Sigmoid colon (tissue), 6 donors: ENCODE measurements at regions not wholly inside any gene's neighbourhood (a gene's known extent, or its start where the extent isn't known, plus 50 kb on each side); places are given as distances from the start of the nearest gene placed in this dataset.

Experiments used
- DNase-seq: peaks from one replicate; pipeline ENCODE4 v3.0.0-alpha.2; 2019
- H3K27ac ChIP-seq, 4 donors: fragments of 200-600 bp; sonication (generic); one replicate each; pipeline ENCODE4 v1.5.1; 2016 to 2019; ENCODE audit warnings: mild to moderate bottlenecking in 1 of 4
- H3K27me3 ChIP-seq, 3 donors: fragments of 200-600 bp; sonication (generic); one replicate each; pipeline ENCODE4 v1.5.1; 2019; ENCODE audit warnings: mild to moderate bottlenecking in 1 of 3
- H3K36me3 ChIP-seq, 4 donors: fragments of 200-600 bp; sonication (generic); one replicate each; pipeline ENCODE4 v1.5.1; 2016 to 2019
- H3K4me1 ChIP-seq, 4 donors: fragments of 200-600 bp; sonication (generic); one replicate each; pipeline ENCODE4 v1.5.1; 2017 to 2019
- H3K4me3 ChIP-seq, 4 donors: fragments of 200-600 bp; sonication (generic); one replicate each; pipeline ENCODE4 v1.5.1; 2017 to 2019; ENCODE audit warnings: mild to moderate bottlenecking in 2 of 4, moderate library complexity in 1 of 4
- H3K9me3 ChIP-seq, 4 donors: fragments of 200-600 bp in 3 of 4; sonication (generic) in 3 of 4; one replicate each; pipeline versions ENCODE4 v1.5.1 to v1.6.1; 2013 to 2019
- CTCF ChIP-seq, 4 experiments: fragments of 450-650 bp in 3 of 4; fragments of 200-600 bp in 1 of 4; IDR thresholded peaks; one replicate each; pipeline ENCODE4 v1.5.1; 2016 to 2019; ENCODE audit warnings: antibody characterized with exemption in 4 of 4, mild to moderate bottlenecking in 3 of 4, moderate library complexity in 2 of 4
- EP300 ChIP-seq, 4 donors: sonication (generic); formaldehyde crosslinking; IDR thresholded peaks; one replicate each; pipeline ENCODE4 v1.6.1; 2017; ENCODE audit warnings: antibody characterized with exemption in 4 of 4
- POLR2A ChIP-seq, 2 donors: fragments of 450-650 bp; IDR thresholded peaks; one replicate each; pipeline ENCODE4 v1.6.1; 2016; ENCODE audit warnings: antibody characterized with exemption in 2 of 2, mild to moderate bottlenecking in 2 of 2, moderate library complexity in 2 of 2
- POLR2AphosphoS5 ChIP-seq, 4 donors: sonication (generic); formaldehyde crosslinking; IDR thresholded peaks; one replicate each; pipeline ENCODE4 v1.6.1; 2017; ENCODE audit warnings: antibody characterized with exemption in 4 of 4
- WGBS, 2 donors: extraction: QIAGEN DNeasy Blood & Tissue Kit; methylation state at CpG; one replicate each; pipeline ENCODE4 v1.1.7; 2013; 5-methylcytosine and 5-hydroxymethylcytosine counted together
- intact Hi-C: fragments of 100-400 bp; cut with DNase I; formaldehyde crosslinking; loops from one replicate; pipeline ENCODE4 v1.15.1; 2023
- donor health status: healthy with polysubstance abuse.
- donor health status: healthy.

- TF ChIP-seq CTCF (IDR thresholded peaks at IDR 0.05) (no peak), POLR2A (IDR thresholded peaks at IDR 0.05) (no peak), EP300 (IDR thresholded peaks at IDR 0.05) (no peak), POLR2AphosphoS5 (IDR thresholded peaks at IDR 0.05) (no peak)
- DNase-seq, result no peak
- no peaks in the 10 kb centered on the region for H3K27me3 ChIP-seq
- peaks cover 0 to 3% (median 0%) of the 10 kb centered on the region in 4 donors for H3K36me3 ChIP-seq
- no peaks in the 10 kb centered on the region for H3K9me3 ChIP-seq
- intact Hi-C loops, result no loop called here
- H3K27ac ChIP-seq, result no peak overlapping the region
- WGBS, 2 donors, result 61 to 67% methylated on average over 6 of the region's 6 CpGs
- no peaks in the 10 kb centered on the region for H3K4me1 ChIP-seq
- H3K4me3 ChIP-seq, result no peak overlapping the region
Observed at GRCh38 chr17:79453481-79453880, 157.4 kb downstream of the RBFOX3 start.

- WGBS, 2 donors, result 62 to 78% methylated on average over 11 of the region's 11 CpGs
Observed at GRCh38 chr17:79452706-79453105, 158.1 kb downstream of the RBFOX3 start.

GRCh38 chr17:79451167-79451566 is 159.7 kb downstream of the RBFOX3 start:
- intact Hi-C loops, result no loop called here
- Histone ChIP-seq H3K9me3 (no peaks in the 10 kb centered on the region), H3K27ac (no peak overlapping the region), H3K4me3 (no peak overlapping the region), H3K4me1 (no peaks in the 10 kb centered on the region), H3K27me3 (no peaks in the 10 kb centered on the region), H3K36me3 (peaks cover 0 to 14% (median 0%) of the 10 kb centered on the region in 4 donors)
- TF ChIP-seq EP300 (IDR thresholded peaks at IDR 0.05) (no peak), POLR2A (IDR thresholded peaks at IDR 0.05) (no peak), CTCF (IDR thresholded peaks at IDR 0.05) (no peak), POLR2AphosphoS5 (IDR thresholded peaks at IDR 0.05) (no peak)
- WGBS, 2 donors, result 78 to 83% methylated on average over 7 of the region's 7 CpGs
- DNase-seq, result no peak

More at GRCh38 chr17:79452706-79453105, 158.1 kb downstream of the RBFOX3 start:
- Histone ChIP-seq H3K4me3 (no peak overlapping the region), H3K27me3 (no peaks in the 10 kb centered on the region), H3K4me1 (no peaks in the 10 kb centered on the region), H3K9me3 (no peaks in the 10 kb centered on the region), H3K27ac (no peak overlapping the region), H3K36me3 (peaks cover 0 to 3% (median 0%) of the 10 kb centered on the region in 4 donors)
- intact Hi-C loops, result no loop called here
- no peak for TF ChIP-seq CTCF (IDR thresholded peaks at IDR 0.05)
- no peak for TF ChIP-seq POLR2A (IDR thresholded peaks at IDR 0.05)
- TF ChIP-seq EP300 (IDR thresholded peaks at IDR 0.05), result no peak
- no peak for TF ChIP-seq POLR2AphosphoS5 (IDR thresholded peaks at IDR 0.05)
- DNase-seq, result no peak

- Histone ChIP-seq H3K27ac (no peak overlapping the region), H3K27me3 (no peaks in the 10 kb centered on the region), H3K4me3 (no peak overlapping the region), H3K4me1 (peaks cover 0 to 6% (median 0%) of the 10 kb centered on the region in 4 donors), H3K36me3 (peaks cover 0 to 14% (median 0%) of the 10 kb centered on the region in 4 donors), H3K9me3 (no peaks in the 10 kb centered on the region)
- no peak for TF ChIP-seq EP300 (IDR thresholded peaks at IDR 0.05)
- no peak for TF ChIP-seq POLR2A (IDR thresholded peaks at IDR 0.05)
- TF ChIP-seq POLR2AphosphoS5 (IDR thresholded peaks at IDR 0.05), result no peak
- TF ChIP-seq CTCF (IDR thresholded peaks at IDR 0.05), result no peak
- intact Hi-C loops, result no loop called here
- DNase-seq, result no peak
- 63 to 79% methylated on average over 12 of the region's 12 CpGs for WGBS, 2 donors
Observed at GRCh38 chr17:79446399-79447009, 164.3 kb downstream of the RBFOX3 start.

- Histone ChIP-seq H3K36me3 (peaks cover 0 to 14% (median 0%) of the 10 kb centered on the region in 4 donors), H3K4me1 (peaks cover 0 to 21% (median 4%) of the 10 kb centered on the region in 4 donors), H3K27me3 (no peaks in the 10 kb centered on the region), H3K4me3 (no peak overlapping the region), H3K27ac (no peak overlapping the region), H3K9me3 (no peaks in the 10 kb centered on the region)
- 89 to 90% methylated on average over 4 of the region's 4 CpGs for WGBS, 2 donors
- no peak for DNase-seq
- intact Hi-C loops, result no loop called here
- TF ChIP-seq POLR2AphosphoS5 (IDR thresholded peaks at IDR 0.05), result no peak
Observed at GRCh38 chr17:79444198-79444597, 166.7 kb downstream of the RBFOX3 start.
